HuH-7.5 (cell line): ENCODE measurements at regions not wholly inside any gene's neighbourhood (a gene's known extent, or its start where the extent isn't known, plus 50 kb on each side); places are given as distances from the start of the nearest gene placed in this dataset.

Experiments used
- DNase-seq: peaks from one replicate; pipeline ENCODE4 v3.0.0; 2011; ENCODE audit warnings: low spot score

DNA sequence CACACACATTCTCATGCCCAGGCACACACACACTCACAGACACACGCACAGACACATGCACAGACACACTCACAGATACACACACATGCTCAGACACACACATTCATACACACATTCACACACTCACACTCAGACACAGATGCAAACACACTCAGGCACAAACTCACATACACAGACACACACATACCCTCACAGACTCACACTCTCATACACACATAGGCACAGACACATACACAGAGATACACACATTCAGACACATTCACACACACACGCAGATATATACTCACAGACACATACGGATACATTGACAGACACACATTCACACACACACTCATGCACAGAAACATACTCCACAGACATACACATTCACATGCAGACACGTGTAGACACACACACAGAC, 89.6 kb downstream of the RBFOX3 start:
- DNase-seq, result no peak

DNA sequence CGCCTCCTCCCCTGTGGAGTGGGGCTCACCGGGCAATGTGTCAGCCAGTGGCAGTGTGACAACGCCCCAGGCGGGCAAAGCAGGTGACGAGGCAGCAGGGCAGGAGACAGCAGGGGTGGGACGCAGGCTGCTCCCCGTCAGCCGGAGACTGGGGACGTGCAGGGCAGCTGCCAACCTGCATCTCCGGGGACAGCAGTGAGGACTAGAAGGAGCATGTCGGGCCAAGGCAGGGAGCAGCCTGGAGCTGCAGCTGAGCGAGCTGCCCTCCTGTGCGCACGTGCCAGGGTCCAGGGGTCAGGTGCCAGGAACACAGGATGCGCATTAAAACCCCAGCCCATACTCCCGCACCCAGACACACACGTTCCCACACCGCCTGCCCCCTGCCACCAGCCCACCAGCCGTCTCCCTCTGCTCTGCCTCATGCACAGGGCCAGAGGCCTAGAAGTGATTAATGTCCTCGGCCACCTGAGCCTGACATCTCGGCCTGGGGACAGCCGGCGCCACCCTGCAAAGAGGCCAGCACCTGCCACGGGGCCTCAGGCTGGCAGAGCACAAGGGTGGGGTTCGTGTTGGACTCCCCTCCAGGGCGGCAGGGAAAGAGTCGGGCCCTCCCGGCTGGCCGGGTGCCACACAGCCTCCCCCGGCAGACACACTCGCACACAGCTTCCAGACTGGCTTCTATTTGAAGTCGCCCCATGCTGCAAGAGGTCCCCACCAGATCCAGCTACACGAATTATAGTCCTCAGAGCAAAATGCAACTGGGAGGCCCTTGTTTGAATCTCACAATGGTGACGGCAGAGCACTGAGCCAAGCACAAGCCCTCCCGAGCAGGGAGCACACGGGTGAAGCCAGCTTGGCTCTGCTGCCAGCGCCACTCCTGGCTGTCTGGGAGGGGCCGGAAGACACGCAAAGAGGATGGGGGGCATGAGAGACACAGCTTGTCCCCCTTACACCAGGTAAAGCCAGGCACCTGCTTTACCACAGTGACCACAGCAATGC, 90.4 kb downstream of the RBFOX3 start:
- DNase-seq, result no peak

DNA sequence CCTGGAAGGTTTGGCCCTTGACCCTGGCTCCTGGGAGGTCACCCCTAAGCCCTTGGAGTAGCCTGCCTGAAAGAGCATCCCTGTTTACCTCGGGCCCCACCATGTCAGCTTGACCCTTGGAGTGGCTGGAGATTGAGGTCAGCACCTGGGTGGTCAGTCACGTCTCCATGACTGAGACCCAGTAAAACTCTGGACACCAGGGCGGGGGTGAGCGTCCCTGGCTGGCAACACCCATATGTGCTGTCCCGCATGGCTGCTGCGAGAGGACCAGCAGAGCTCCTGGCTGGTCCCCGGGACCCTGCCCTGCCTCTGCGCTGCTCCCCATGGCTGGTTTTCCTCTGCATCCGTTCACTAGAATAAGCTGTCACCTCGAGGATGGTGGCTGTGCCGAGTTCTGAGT, 91.2 kb downstream of the RBFOX3 start:
- no peak for DNase-seq

DNA sequence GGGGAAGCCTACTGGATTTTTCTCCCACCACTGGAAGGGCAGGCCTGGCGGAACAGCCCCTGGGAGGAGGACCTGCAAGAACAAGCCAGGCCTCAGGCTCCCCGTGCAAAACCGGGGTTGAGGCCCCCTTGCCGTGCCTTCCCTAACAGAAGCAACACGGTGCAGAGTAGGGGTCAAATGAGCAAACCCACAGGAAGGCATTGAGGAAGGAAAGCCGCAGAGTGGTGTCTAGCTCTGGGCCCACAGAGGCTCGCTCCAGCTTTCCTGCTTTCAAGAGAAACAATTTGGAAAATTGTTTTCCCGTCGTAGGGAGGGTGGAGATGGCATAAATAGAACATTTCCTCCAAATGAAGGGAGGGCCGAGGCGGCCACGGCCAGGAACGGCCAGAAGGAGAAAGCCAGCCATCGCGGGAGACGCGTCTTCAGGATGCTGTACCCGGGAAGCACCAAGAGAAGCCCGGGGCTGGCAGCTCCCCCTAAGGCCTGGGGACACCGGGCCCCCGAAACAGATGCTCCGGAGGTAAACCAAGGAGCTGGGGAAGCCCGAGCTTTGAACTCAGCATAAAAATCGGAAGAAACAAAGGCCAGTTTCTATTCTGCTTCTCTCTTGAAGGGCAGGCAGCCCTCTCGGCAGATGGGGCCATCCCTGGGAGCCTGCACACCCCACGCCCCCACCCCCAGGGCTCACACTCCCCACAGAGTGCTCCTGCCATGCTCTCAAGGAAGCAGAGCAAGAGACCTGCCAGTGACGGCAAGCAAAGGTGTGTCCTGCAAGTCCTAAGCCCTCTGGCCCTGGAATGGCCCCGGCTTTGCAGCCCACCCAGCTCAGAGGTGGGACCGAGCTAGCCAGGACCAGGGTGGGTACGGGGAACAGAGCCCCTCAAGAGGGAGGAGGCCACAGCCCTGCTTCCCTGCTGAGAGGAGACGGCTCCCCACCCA, 92.0 kb downstream of the RBFOX3 start:
- no peak for DNase-seq

DNA sequence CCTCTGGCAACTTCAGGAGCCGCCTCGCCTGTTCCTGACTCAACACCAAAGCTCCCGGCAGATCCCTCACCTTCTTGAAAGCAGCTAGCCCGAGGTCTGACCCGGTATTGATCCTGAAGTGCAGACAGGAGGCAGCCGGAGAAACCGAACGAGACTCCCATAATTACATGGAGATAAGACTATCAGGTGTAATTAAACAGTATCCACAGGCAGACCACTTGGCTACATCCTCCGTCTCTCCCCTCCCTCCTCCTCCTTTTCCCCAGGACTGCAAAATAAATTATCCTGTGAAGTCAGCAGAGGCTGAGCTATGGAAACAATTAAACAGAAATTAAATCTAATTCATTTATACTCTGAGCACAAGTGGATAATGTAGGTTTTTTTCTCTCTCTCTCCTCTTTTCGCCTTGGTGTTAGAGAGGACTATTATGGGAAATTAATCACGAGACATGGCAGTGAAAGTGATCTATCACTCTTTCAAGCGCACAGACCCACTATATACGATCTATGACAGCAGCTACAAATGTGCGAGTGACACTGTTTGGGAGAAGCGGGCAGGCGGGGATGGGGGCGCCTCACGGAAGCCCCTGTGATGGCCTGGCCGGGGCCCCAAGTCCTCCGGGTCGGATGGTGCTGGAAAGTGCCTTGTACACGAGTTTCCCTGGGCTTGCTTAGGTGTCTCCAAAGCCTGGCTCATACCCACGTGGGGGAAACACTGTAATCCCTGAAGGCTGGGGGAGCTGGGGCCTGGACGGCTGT, 92.8 kb downstream of the RBFOX3 start:
- no peak for DNase-seq

DNA sequence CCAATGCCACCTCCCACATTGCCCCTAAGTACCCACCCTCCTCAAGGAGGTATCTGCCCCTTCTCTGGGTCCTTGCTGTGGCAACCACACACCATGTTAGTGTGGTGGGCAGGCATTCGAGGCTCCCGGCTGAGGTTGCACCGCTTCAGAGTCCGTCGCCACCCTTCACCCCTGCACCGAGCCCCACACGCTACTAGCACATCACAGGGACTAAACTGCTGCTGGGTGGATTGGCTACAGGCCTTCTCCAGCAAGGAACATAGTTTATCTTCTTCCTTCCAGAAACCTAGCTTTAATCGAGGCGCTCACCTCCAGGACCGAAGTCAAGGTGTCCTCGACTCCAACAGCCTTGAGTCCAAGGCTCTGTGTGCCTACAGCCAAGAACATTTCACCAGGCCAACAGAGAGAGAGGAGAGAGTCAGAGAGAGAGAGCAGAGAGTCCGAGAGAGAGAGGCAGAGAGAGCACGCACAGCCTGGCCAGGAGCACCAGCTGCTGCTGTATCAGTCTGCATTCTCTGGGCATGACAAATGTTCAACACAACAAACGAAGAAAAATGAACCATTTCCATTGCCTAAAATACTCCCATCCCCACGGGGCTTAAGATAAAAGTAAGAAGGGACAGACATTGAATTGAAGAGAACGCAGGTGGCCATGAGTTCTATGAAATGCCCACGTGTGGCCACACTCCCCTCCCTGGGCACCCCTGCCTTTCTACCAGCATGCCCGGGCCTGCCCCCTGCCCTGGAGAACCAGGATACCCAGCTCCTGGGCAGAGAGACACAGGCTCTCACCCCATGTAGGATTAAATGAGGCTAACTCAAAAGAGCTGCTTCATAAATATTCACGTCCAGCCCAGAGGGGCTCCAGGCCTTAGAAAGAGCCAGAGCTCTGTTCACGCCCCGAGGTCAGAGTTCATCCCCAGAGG, 94.9 kb downstream of the RBFOX3 start:
- DNase-seq, result no peak

DNA sequence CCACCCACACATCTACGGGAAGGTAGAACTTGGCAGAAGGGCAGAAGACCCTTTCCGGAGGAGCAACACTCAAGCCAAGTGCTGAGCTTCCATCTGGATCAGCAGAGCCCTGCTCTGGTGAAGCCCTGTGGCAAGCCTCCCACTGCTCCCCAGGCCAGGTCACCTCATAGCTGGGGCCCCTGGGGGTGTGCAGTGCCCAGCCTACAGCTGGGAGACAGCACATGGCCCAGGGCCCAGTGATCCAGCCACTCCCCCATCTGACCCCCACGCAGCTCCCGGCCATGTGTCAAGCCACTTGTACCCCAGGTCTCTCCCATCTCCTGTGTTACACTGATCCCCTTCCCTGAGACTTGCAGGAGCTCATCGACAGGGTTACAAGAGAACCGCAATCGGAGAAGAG, 95.7 kb downstream of the RBFOX3 start:
- DNase-seq, result no peak

DNA sequence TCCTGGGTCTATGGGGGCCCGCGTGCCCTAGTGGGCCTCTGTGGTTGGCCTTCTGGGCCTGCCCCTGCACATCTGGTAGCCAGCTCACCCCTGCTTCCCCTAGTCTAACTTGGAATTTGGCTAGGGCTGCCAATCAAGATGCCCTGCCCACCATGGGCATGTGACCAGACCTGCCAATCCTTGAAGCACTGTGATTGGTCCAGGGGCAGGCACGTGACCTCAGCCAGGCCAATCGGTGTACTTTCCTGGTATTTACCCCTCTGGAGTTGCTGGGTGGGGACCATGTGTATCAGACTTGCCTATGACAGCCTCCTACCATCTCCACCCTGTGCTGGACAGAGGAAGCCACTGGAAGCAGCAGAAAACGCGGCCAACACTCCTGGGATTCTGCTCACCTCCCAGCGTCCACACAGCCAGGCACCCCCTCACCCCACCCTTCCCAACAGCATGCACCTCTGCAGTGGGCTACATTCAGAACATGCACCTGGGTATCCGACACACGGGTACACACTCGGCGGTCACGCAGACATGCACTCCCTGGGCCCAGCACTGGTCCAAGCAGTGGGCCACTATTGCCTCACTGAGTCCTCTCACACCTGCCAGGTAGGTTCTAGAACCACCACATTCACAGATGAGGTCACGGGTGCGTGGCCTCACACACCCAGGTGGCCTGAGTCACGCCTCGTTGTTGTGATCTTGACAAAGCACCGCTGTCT, 96.9 kb downstream of the RBFOX3 start:
- DNase-seq, result no peak

DNA sequence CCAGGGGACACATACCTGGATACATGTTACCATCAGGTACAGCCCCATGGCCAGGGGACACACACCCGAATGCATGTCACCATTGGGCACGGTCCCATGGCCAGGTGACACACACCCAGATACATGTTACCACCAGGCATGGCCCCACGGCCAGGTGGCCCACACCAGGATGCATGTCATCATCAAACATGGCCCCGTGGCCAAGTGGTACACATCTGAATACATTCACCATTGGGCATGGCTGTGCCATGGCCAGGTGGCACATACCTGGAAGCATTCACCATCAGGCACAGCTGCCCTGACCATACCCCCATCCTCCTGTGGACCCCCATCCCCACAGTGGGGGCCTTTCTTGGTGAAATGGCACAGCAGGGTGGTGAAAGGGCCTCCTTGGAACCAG, 97.6 kb downstream of the RBFOX3 start:
- no peak for DNase-seq

DNA sequence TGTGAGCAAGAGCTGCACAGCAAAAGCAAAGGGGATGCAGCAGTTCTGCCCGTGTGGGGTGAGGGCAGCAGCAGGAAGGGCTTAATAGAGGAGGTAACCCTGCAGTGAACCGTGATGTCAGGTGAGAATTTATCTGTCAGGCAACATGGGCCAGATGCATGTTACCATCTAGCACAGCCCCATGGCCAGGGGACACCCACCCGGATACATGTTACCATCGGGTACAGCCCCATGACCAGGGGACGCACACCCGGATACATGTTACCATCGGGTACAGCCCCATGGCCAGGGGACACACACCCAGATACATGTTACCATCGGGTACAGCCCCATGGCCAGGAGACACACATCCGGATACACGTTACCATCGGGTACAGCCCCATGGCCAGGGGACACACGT, 99.4 kb downstream of the RBFOX3 start:
- DNase-seq, result no peak

DNA sequence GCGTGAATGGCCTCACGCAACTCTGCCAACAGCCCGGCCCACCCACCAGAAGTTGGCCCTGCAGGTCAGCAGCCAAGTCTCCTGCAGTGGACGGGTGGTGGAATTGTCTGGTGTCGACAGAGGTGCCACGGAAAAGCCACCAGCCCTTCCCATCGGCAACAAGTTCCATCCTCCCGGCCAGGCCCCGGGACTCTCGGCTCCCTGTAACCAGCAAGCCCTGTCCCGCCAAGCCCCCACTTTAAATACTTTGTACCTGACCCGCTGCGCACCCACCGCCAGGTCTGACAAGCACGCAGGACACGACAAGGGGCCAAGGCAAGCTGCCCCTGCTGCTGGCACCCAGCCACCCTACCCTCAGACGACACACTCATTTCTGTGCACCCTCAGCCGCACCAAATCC, 100.8 kb downstream of the RBFOX3 start:
- no peak for DNase-seq

DNA sequence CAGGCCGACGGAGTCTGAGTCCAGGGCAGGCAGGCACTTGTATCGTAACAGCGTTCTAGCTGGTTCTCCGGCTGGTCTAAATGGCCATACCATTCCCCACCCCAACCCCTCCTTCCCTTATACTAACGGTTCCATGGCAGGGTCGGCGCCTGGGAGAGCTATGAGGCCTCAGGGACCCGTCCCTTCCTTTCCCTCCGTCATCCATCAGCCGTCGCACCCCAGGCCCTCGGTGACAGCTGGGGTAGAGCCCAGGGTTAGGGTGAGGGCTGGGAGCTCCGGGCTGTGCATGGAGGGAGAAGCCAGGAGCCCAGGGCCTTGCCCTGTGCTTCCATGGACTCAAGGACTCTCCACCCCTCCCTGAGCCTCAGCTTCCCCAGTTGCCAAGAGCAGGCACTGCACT, 101.4 kb downstream of the RBFOX3 start:
- no peak for DNase-seq

DNA sequence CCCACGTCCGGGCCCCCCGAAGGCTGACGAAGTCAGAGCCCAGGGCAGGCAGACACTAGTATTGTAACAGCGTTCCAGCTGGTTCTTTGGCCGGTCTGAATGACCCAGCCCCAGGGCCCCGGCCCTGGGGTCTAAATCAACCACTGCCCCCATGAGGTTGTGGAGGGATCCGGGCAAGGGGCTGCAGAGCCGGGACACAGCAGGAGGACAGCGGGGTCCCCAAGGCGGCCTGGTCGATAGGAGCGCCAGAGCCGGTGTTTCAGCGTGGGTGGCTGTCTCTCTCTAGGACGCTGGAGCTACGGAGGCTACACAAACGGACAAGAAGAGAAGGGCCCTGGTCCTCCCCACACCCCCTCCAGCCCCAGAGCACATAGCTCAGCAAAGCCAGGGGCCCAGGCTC, 101.8 kb downstream of the RBFOX3 start:
- no peak for DNase-seq

DNA sequence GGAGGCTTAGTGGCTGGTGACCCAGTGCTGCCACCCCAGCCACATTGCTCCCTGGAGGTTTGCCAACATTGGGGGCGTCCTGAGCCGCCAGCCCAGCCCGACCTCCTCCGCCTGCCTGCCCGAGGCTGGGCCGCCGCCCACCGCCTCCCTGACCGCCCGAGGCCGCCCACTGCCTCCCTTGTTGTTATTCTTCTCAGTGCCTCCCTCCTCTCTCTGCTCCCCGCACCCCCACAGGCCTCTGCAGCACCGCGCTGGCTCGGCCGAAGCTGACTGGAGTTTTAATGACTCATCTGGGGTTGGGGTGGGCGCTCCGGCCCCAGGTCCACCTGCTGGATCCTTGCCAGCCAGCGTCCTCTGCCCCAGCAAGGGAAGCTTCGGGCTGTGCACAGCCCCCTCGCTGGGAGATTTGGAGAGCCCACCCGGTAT, 102.5 kb downstream of the RBFOX3 start:
- DNase-seq, result no peak

DNA sequence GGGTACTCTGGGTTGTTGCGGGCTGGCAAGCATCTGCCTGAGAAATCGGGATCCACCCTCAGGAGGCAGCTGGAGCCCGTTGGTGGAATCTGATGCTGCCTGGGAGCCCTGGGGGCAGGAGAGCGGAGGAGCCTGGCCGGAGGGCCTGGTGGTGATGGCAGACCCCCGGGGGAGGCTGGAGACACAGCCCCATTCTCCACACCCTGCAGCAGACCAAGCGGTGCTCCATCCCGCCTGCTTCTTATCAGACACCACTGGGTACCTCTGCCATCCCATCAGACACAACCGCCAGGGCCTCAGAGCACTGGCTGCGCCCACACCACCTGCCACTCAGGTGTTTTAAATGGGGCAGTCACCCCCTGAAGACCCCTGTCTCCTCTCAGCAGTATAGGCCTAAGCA, 103.9 kb downstream of the RBFOX3 start:
- no peak for DNase-seq

DNA sequence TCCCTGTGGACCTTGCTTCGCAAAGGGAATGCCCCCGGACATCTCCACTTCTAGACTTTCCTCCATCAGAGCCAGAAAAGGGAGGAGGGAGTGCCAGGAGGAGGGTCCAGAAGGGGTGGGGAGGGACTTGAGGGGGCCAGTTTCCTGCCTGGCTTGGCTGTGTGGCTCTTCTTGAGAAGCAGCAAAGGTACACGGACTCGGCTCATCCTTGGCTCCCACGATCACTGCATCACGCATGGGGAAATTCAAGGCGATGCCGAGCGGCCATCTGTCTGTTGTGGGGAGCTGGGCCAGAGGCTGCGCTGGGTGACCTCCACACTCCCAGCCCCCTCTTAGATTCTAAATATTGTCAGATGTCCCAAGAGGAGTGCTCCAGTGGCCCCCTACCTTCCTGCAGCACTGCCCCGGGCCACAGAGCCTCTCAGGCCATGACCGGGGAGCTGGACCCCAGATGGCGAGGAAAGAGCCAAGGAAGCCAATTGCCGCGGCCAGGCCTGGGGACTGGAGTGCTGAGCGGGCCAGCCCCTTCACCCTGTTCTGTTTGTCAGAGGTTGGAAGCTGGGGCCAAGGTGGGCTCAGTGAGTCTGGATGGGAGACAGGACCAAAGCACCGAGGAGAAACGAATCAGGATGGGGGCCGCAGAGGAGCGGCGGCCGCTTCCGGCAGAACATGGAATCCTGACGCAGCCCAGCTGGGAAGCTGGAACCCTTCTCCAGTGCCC, 104.5 kb downstream of the RBFOX3 start:
- DNase-seq, result no peak

DNA sequence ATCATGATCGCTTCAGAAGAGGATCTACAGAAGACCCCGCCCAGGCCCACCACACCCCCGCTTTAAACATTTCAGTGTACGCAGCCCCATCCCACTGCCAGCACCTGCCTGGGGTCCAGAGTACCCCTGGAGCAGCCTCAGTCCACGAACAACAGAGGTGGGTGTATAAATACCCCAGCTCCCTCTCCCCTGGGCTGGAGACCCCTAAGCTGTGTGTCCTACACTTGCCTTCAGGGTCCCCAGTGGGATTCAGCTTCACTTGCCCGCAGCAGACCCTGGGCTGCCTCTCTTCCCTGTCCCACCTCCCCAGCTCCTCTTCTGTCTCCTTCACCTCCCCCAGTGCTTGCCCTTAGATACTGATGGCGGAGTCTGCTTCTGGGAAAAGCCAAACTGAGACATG, 105.7 kb downstream of the RBFOX3 start:
- DNase-seq, result no peak

DNA sequence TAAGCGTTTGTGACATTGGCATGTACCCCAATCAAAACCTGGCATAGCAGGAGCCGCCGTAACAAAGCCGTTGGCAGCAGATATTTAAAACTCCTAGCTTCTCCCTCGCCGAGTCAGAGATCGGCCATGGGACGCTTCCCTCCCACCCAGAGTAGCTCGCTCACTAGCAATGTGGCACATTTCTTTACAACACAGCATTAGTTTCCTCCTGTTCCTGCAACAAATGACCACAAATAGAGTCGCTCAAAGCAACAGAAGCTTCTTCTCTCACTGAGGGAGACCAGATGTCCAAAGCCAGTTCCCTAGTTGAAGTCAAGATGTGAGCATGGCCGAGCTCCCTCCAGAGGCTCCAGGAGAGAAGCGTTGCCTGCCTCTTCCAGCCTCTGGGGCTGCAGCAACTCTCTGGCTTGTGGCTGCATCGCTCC, 106.7 kb downstream of the RBFOX3 start:
- no peak for DNase-seq

DNA sequence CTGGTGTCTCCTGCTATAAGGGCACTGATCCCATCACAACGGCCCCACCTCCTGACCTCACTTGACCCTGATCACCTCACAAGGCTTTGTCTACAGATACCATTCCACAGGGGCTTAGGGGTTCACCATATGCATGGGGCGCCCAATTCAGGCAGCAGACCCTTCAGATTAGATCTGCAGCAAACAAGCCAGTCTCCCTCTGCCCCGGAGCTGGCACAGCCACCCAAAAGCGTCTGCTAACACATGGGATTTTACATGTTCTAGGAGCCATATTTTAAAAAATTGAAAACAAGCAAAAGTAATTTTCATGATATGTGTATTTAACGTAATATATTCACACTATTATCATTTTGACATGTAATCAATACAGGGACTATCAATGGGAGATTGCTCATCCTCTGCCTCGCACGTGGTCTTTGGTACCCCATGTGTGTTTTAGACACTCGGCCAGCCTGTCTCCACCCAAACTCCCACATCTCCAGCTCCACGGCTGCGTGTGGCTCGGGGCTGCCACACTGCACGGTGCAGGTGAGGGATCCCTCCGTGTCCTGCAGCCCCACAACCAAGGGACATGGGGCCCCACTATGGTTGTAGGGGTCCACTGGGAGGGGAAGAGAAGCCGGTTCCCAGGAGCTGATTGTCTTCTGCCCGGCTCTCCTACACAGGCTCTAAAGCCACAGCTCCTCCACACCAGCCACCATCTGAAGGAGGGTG, 107.6 kb downstream of the RBFOX3 start:
- DNase-seq, result no peak
